ENCODE measurements at regions not wholly inside any gene's neighbourhood (a gene's known extent, or its start where the extent isn't known, plus 50 kb on each side); places are given as distances from the start of the nearest gene placed in this dataset.

GRCh38 chr6:134741200-134741536 is 208.7 kb downstream of the ALDH8A1 start:
- no peaks in the 10 kb centered on the region for H3K9me3 ChIP-seq (replicated peaks in 1 of 3)
- peak overlapping the region in 1 of 5 donors; percentile 13 for H3K27ac ChIP-seq
- peaks cover 0 to 15% of the 10 kb centered on the region in 2 donors for H3K4me1 ChIP-seq (replicated peaks in 1 of 2)
- DNase-seq, result no peak
- peak in 2 of 6 experiments; percentile 6 for TF ChIP-seq CTCF (IDR thresholded peaks at IDR 0.05)
- TF ChIP-seq POLR2A (IDR thresholded peaks at IDR 0.05), result no peak
- H3K36me3 ChIP-seq (replicated peaks in 1 of 2), result no peaks in the 10 kb centered on the region
- peaks cover 4% of the 10 kb centered on the region for H3K27me3 ChIP-seq
- H3K4me3 ChIP-seq, result no peak overlapping the region
- WGBS, 4 donors, result 65 to 70% (median 68%) methylated on average over 7 of the region's 7 CpGs
- intact Hi-C loops (cut with DNase I), result no loop called here

GRCh38 chr6:134740473-134741199 is 209.3 kb downstream of the ALDH8A1 start:
- 42 to 60% (median 47%) methylated on average over 4 to 5 of the region's 5 CpGs for WGBS, 4 donors
- Histone ChIP-seq H3K27me3 (peaks cover 4% of the 10 kb centered on the region), H3K36me3 (replicated peaks in 1 of 2) (no peaks in the 10 kb centered on the region), H3K27ac (peak overlapping the region in 1 of 5 donors; percentile 13), H3K9me3 (replicated peaks in 1 of 3) (no peaks in the 10 kb centered on the region), H3K4me1 (replicated peaks in 1 of 2) (peaks cover 0 to 15% of the 10 kb centered on the region in 2 donors), H3K4me3 (no peak overlapping the region)
- DNase-seq, result peak in 3 of 7 donors; percentile 15 to 21 (median 16)
- intact Hi-C loops (cut with DNase I), result no loop called here
- no peak for TF ChIP-seq POLR2A (IDR thresholded peaks at IDR 0.05)
- no peak for TF ChIP-seq CTCF (IDR thresholded peaks at IDR 0.05)

- intact Hi-C loops (cut with DNase I), result no loop called here
- peak overlapping the region in 1 of 5 donors; percentile 18 for H3K27ac ChIP-seq
- H3K4me1 ChIP-seq (replicated peaks in 1 of 2), result peaks cover 0 to 15% of the 10 kb centered on the region in 2 donors
- peaks cover 4% of the 10 kb centered on the region for H3K27me3 ChIP-seq
- WGBS, 4 donors, result 40 to 49% (median 48%) methylated on average over 5 of the region's 5 CpGs
- no peak for DNase-seq
- H3K9me3 ChIP-seq (replicated peaks in 1 of 3), result no peaks in the 10 kb centered on the region
- H3K4me3 ChIP-seq, result no peak overlapping the region
- H3K36me3 ChIP-seq (replicated peaks in 1 of 2), result no peaks in the 10 kb centered on the region
- TF ChIP-seq POLR2A (IDR thresholded peaks at IDR 0.05) (no peak), CTCF (IDR thresholded peaks at IDR 0.05) (no peak)
These were observed 209.9 kb downstream of the ALDH8A1 start for GRCh38 chr6:134740027-134740373.

GRCh38 chr6:134739299-134740026 is 210.4 kb downstream of the ALDH8A1 start:
- Histone ChIP-seq H3K27ac (peak overlapping the region in 1 of 5 donors; percentile 18), H3K9me3 (replicated peaks in 1 of 3) (no peaks in the 10 kb centered on the region), H3K4me3 (no peak overlapping the region), H3K36me3 (replicated peaks in 1 of 2) (no peaks in the 10 kb centered on the region), H3K27me3 (peaks cover 4% of the 10 kb centered on the region), H3K4me1 (replicated peaks in 1 of 2) (peaks cover 0 to 15% of the 10 kb centered on the region in 2 donors)
- WGBS, 4 donors, result 85 to 88% (median 86%) methylated on average over 6 of the region's 6 CpGs
- TF ChIP-seq CTCF (IDR thresholded peaks at IDR 0.05), result no peak
- no peak for TF ChIP-seq POLR2A (IDR thresholded peaks at IDR 0.05)
- DNase-seq, result no peak
- intact Hi-C loops (cut with DNase I), result no loop called here

Measured in adrenal gland (tissue), 9 donors.